ENCODE measurements at regions not wholly inside any gene's neighbourhood (a gene's known extent, or its start where the extent isn't known, plus 50 kb on each side); places are given as distances from the start of the nearest gene placed in this dataset.

DNA sequence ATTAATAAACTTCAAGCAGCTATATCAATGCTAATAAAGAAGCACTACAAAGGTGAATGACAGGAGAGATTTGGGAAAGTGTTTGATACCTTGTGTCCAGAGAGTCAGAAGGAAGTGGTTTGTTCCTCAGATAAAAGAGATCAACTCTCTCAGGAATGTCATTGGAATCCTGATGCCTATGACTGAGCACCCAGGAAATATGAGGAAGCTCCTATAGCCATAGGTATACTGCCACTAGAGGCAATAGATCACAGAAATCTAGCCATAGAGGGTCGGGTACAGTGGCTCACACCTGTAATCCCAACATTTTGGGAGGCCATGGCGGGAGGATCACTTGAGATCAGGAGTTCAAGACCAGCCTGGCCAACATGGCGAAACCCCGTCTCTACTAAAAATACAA lies 612.6 kb downstream of the DACH1 start:
- TF ChIP-seq ZNF561 (tag by site-specific recombination; IDR thresholded peaks at IDR 0.05; ENCODE audit: borderline replicate concordance) (no peak), ZNF624 (tag by site-specific recombination; IDR thresholded peaks at IDR 0.05) (no peak), SP3 (tag by site-specific recombination; IDR thresholded peaks at IDR 0.05) (no peak), ZNF24 (tag by site-specific recombination; IDR thresholded peaks at IDR 0.05) (no peak), YY1 (tag by site-specific recombination; IDR thresholded peaks at IDR 0.05) (no peak), ZNF274 (IDR thresholded peaks at IDR 0.05; ENCODE audit: low read length) (no peak), ZNF274 (tag by site-specific recombination; IDR thresholded peaks at IDR 0.05; ENCODE audit: borderline replicate concordance) (no peak), ZNF292 (tag by site-specific recombination; IDR thresholded peaks at IDR 0.05; ENCODE audit: borderline replicate concordance, low read depth) (no peak), ZBTB17 (tag by site-specific recombination; IDR thresholded peaks at IDR 0.05) (no peak)
- TF ChIP-seq, protein P1, sequence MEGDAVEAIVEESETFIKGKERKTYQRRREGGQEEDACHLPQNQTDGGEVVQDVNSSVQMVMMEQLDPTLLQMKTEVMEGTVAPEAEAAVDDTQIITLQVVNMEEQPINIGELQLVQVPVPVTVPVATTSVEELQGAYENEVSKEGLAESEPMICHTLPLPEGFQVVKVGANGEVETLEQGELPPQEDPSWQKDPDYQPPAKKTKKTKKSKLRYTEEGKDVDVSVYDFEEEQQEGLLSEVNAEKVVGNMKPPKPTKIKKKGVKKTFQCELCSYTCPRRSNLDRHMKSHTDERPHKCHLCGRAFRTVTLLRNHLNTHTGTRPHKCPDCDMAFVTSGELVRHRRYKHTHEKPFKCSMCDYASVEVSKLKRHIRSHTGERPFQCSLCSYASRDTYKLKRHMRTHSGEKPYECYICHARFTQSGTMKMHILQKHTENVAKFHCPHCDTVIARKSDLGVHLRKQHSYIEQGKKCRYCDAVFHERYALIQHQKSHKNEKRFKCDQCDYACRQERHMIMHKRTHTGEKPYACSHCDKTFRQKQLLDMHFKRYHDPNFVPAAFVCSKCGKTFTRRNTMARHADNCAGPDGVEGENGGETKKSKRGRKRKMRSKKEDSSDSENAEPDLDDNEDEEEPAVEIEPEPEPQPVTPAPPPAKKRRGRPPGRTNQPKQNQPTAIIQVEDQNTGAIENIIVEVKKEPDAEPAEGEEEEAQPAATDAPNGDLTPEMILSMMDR (tag by site-specific recombination; IDR thresholded peaks at IDR 0.05) = no peak

Data from HEK293 (cell line).